ENCODE measurements at regions not wholly inside any gene's neighbourhood (a gene's known extent, or its start where the extent isn't known, plus 50 kb on each side); places are given as distances from the start of the nearest gene placed in this dataset.

- H3K4me3 Mint-ChIP-seq: no peak overlapping the region
- H3K4me1 Mint-ChIP-seq: no peaks in the 10 kb centered on the region
- no peak for TF ChIP-seq CTCF (IDR thresholded peaks at IDR 0.05; ENCODE audit: unreplicated experiment)
- H3K27me3 Mint-ChIP-seq (ENCODE audit: low read depth): no peaks in the 10 kb centered on the region
- peaks cover 37% of the 10 kb centered on the region for H3K9me3 Mint-ChIP-seq
- no peak overlapping the region for H3K27ac Mint-ChIP-seq
- peaks cover 4% of the 10 kb centered on the region for H3K36me3 Mint-ChIP-seq
- no peak for DNase-seq (ENCODE audit: low spot score in 2 of 2, unreplicated experiment in 2 of 2)
Observed at GRCh38 chr4:153974452-153974851, 185.6 kb upstream of the SFRP2 start.

DNA sequence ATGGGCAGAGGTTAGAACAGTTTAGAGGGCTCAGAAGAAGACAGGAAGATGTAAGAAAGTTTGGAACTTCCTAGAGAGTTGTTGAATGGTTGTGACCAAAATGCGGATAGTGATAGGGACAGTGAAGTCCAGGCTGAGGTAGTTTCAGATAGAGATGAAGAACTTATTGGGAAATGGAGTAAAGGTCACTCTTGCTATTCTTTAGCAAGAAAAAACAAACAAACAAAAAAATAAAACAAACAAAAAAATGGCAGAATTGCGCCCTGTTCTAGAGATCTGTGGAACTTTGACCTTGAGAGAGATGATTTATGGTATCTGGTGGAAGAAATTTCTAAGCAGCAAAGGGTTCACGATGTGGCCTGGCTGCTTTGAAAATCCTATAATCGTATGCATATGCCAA lies 185.1 kb upstream of the SFRP2 start:
- Mint-ChIP-seq H3K27me3 (ENCODE audit: low read depth) (no peaks in the 10 kb centered on the region), H3K4me3 (no peak overlapping the region), H3K36me3 (peaks cover 4% of the 10 kb centered on the region), H3K9me3 (peaks cover 37% of the 10 kb centered on the region), H3K27ac (no peak overlapping the region), H3K4me1 (no peaks in the 10 kb centered on the region)
- no peak for TF ChIP-seq CTCF (IDR thresholded peaks at IDR 0.05; ENCODE audit: unreplicated experiment)
- DNase-seq (ENCODE audit: low spot score in 2 of 2, unreplicated experiment in 2 of 2): no peak

- H3K4me3 Mint-ChIP-seq: no peak overlapping the region
- H3K27ac Mint-ChIP-seq: no peak overlapping the region
- H3K36me3 Mint-ChIP-seq: peaks cover 4% of the 10 kb centered on the region
- no peak for TF ChIP-seq CTCF (IDR thresholded peaks at IDR 0.05; ENCODE audit: unreplicated experiment)
- H3K9me3 Mint-ChIP-seq: peaks cover 31% of the 10 kb centered on the region
- no peaks in the 10 kb centered on the region for H3K27me3 Mint-ChIP-seq (ENCODE audit: low read depth)
- no peaks in the 10 kb centered on the region for H3K4me1 Mint-ChIP-seq
- no peak for DNase-seq (ENCODE audit: low spot score in 2 of 2, unreplicated experiment in 2 of 2)
Observed at GRCh38 chr4:153971899-153972298, 183.0 kb upstream of the SFRP2 start.

- TF ChIP-seq CTCF (IDR thresholded peaks at IDR 0.05; ENCODE audit: unreplicated experiment): no peak
- DNase-seq (ENCODE audit: low spot score in 2 of 2, unreplicated experiment in 2 of 2): no peak
- no peak overlapping the region for H3K4me3 Mint-ChIP-seq
Observed at GRCh38 chr4:153970169-153970568, 181.3 kb upstream of the SFRP2 start.

DNA sequence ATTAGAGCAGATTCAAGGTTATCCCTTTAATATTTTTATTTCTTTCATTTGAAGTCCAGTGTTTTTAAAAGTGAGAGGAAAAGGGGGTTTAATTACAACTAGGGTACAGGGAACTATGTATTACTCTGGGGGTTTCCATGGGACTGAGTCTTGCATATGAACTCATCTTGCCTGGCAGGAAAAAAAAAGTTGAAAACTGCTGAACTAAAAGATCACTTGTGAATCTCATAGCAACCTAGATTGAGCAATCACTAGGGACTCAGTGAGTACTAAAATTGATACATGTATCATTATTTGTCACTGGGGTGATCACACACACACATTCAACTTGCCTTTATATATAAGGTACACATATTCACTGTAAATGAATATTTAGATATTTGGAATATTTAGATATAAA lies 180.7 kb upstream of the SFRP2 start:
- TF ChIP-seq CTCF (IDR thresholded peaks at IDR 0.05; ENCODE audit: unreplicated experiment): no peak
- peaks cover 4% of the 10 kb centered on the region for H3K27me3 Mint-ChIP-seq (ENCODE audit: low read depth)
- no peaks in the 10 kb centered on the region for H3K4me1 Mint-ChIP-seq
- no peak for DNase-seq (ENCODE audit: low spot score in 2 of 2, unreplicated experiment in 2 of 2)
- H3K36me3 Mint-ChIP-seq: peaks cover 4% of the 10 kb centered on the region
- no peak overlapping the region for H3K4me3 Mint-ChIP-seq
- peaks cover 10% of the 10 kb centered on the region for H3K9me3 Mint-ChIP-seq
- no peak overlapping the region for H3K27ac Mint-ChIP-seq

More at GRCh38 chr4:153970169-153970568, 181.3 kb upstream of the SFRP2 start:
- peaks cover 15% of the 10 kb centered on the region for H3K9me3 Mint-ChIP-seq
- no peak overlapping the region for H3K27ac Mint-ChIP-seq
- H3K4me1 Mint-ChIP-seq: no peaks in the 10 kb centered on the region
- peaks cover 4% of the 10 kb centered on the region for H3K36me3 Mint-ChIP-seq
- H3K27me3 Mint-ChIP-seq (ENCODE audit: low read depth): no peaks in the 10 kb centered on the region

GRCh38 chr4:153966641-153967040 lies 177.8 kb upstream of the SFRP2 start:
- Mint-ChIP-seq H3K4me3 (no peak overlapping the region), H3K36me3 (no peaks in the 10 kb centered on the region), H3K27ac (no peak overlapping the region), H3K9me3 (no peaks in the 10 kb centered on the region), H3K27me3 (ENCODE audit: low read depth) (peaks cover 6% of the 10 kb centered on the region), H3K4me1 (no peaks in the 10 kb centered on the region)
- TF ChIP-seq CTCF (IDR thresholded peaks at IDR 0.05; ENCODE audit: unreplicated experiment): no peak
- no peak for DNase-seq (ENCODE audit: low spot score in 2 of 2, unreplicated experiment in 2 of 2)

Measured in mesothelial cell of epicardium (in vitro differentiated cells).